Smooth muscle cell (in vitro differentiated cells): ENCODE measurements at regions not wholly inside any gene's neighbourhood (a gene's known extent, or its start where the extent isn't known, plus 50 kb on each side); places are given as distances from the start of the nearest gene placed in this dataset.

Experiments
- DNase-seq: peaks from one replicate; lab custom pipeline; 2025; ENCODE audit not compliant: unreplicated experiment; lab: John Stamatoyannopoulos, UW
- H2AFZ ChIP-seq: fragments of 200-600 bp; sonication (generic); 2 replicates; pipeline ENCODE4 v1.6.0; 2016; ENCODE audit warnings: antibody characterized with exemption, low read depth, mild to moderate bottlenecking
- H3F3A ChIP-seq: fragments of 200-600 bp; sonication (generic); 2 replicates; pipeline ENCODE4 v1.6.0; 2017; ENCODE audit warnings: antibody characterized with exemption, low read depth
- H3K27ac ChIP-seq: fragments of 200-600 bp; sonication (generic); 2 replicates; pipeline ENCODE4 v1.5.1; 2016; ENCODE audit warnings: low read depth, mild to moderate bottlenecking
- H3K27me3 ChIP-seq: fragments of 200-600 bp; sonication (generic); 2 replicates; pipeline ENCODE4 v1.6.1; 2016; ENCODE audit warnings: low read depth, mild to moderate bottlenecking
- H3K36me3 ChIP-seq: fragments of 200-600 bp; sonication (generic); 2 replicates; pipeline ENCODE4 v1.5.1; 2016; ENCODE audit warnings: low read depth
- H3K4me1 ChIP-seq: fragments of 200-600 bp; sonication (generic); 2 replicates; pipeline ENCODE4 v1.5.1; 2016; ENCODE audit warnings: low read depth
- H3K4me2 ChIP-seq: fragments of 200-600 bp; sonication (generic); 2 replicates; pipeline ENCODE4 v1.6.0; 2016; ENCODE audit warnings: mild to moderate bottlenecking
- H3K4me3 ChIP-seq: fragments of 200-600 bp; sonication (generic); 2 replicates; pipeline ENCODE4 v1.5.1; 2016; ENCODE audit warnings: mild to moderate bottlenecking
- H3K79me2 ChIP-seq: fragments of 200-600 bp; sonication (generic); 2 replicates; pipeline ENCODE4 v1.6.0; 2016; ENCODE audit warnings: low read depth, mild to moderate bottlenecking
- H3K9ac ChIP-seq: fragments of 200-600 bp; sonication (generic); 2 replicates; pipeline ENCODE4 v1.6.0; 2016; ENCODE audit warnings: low read depth
- H3K9me3 ChIP-seq: fragments of 200-600 bp; sonication (generic); replicated peaks from 2 replicates; pipeline ENCODE4 v1.5.1; 2016; ENCODE audit warnings: low read depth
- H4K20me1 ChIP-seq: fragments of 200-600 bp; sonication (generic); 2 replicates; pipeline ENCODE4 v1.6.0; 2016; ENCODE audit warnings: low read depth
- WGBS: methylation state at CpG from one replicate; pipeline ENCODE4 v1.1.7; 2016; ENCODE audit warnings: low lambda C conversion rate; 5-methylcytosine and 5-hydroxymethylcytosine counted together
- TF ChIP-seq, protein P1 (sequence below): fragments of 200-600 bp; sonication (generic); IDR thresholded peaks from 2 replicates; pipeline ENCODE4 v1.5.1; 2017; ENCODE audit warnings: borderline replicate concordance, mild to moderate bottlenecking, antibody characterized with exemption; ENCODE audit not compliant: insufficient read depth, poor library complexity, severe bottlenecking

DNA sequence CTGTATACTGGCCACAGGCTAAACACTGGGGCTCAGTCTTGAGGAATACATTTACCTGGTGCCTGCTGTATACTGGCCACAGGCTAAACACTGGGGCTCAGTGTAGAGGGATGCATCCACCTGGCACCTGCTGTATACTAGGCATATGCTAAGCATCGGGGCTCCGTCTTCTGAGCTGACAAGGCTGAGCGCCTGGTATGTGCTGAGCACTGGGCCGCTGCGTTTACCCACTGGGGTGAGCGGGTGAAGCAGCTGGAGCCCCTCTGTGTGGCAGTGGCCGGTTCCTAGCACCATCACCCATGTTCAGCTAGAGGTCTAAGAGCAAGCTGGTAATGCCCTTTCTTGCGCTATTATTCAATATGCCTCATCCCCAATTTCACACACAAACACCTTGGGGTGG lies 93.4 kb downstream of the ADRA2C start:
- H3K4me2 ChIP-seq, result no peak overlapping the region
- no peak for DNase-seq

GRCh38 chr4:3860061-3860912 lies 94.1 kb downstream of the ADRA2C start:
- H3K4me2 ChIP-seq, result no peak overlapping the region
- WGBS, result 89% methylated on average over 35 of the region's 35 CpGs

More for the DNA sequence above, 93.4 kb downstream of the ADRA2C start:
- no peak overlapping the region for H2AFZ ChIP-seq
- H3F3A ChIP-seq, result no peaks in the 10 kb centered on the region
- H3K4me3 ChIP-seq, result no peak overlapping the region
- no peaks in the 10 kb centered on the region for H3K79me2 ChIP-seq
- peaks cover 11% of the 10 kb centered on the region for H3K4me1 ChIP-seq
- no peak overlapping the region for H3K9ac ChIP-seq
- no peaks in the 10 kb centered on the region for H3K9me3 ChIP-seq
- H4K20me1 ChIP-seq, result no peaks in the 10 kb centered on the region
- H3K27me3 ChIP-seq, result peaks cover 14% of the 10 kb centered on the region
- 94% methylated on average over 8 of the region's 8 CpGs for WGBS
- no peaks in the 10 kb centered on the region for H3K36me3 ChIP-seq
- TF ChIP-seq, protein P1, sequence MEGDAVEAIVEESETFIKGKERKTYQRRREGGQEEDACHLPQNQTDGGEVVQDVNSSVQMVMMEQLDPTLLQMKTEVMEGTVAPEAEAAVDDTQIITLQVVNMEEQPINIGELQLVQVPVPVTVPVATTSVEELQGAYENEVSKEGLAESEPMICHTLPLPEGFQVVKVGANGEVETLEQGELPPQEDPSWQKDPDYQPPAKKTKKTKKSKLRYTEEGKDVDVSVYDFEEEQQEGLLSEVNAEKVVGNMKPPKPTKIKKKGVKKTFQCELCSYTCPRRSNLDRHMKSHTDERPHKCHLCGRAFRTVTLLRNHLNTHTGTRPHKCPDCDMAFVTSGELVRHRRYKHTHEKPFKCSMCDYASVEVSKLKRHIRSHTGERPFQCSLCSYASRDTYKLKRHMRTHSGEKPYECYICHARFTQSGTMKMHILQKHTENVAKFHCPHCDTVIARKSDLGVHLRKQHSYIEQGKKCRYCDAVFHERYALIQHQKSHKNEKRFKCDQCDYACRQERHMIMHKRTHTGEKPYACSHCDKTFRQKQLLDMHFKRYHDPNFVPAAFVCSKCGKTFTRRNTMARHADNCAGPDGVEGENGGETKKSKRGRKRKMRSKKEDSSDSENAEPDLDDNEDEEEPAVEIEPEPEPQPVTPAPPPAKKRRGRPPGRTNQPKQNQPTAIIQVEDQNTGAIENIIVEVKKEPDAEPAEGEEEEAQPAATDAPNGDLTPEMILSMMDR, result no peak
- H3K27ac ChIP-seq, result no peak overlapping the region

GRCh38 chr4:3860913-3861636 lies 94.9 kb downstream of the ADRA2C start:
- 89% methylated on average over 28 of the region's 28 CpGs for WGBS
- H2AFZ ChIP-seq, result no peak overlapping the region
- no peaks in the 10 kb centered on the region for H3K36me3 ChIP-seq
- TF ChIP-seq, protein P1, result no peak
- peaks cover 8% of the 10 kb centered on the region for H3K27me3 ChIP-seq
- H3K27ac ChIP-seq, result no peak overlapping the region
- H3K4me1 ChIP-seq, result peaks cover 11% of the 10 kb centered on the region
- no peak overlapping the region for H3K9ac ChIP-seq
- no peak for DNase-seq
- no peaks in the 10 kb centered on the region for H3K9me3 ChIP-seq
- H3K79me2 ChIP-seq, result no peaks in the 10 kb centered on the region
- H3K4me2 ChIP-seq, result no peak overlapping the region
- no peak overlapping the region for H3K4me3 ChIP-seq
- H3F3A ChIP-seq, result no peaks in the 10 kb centered on the region
- H4K20me1 ChIP-seq, result no peaks in the 10 kb centered on the region

More at GRCh38 chr4:3860061-3860912, 94.1 kb downstream of the ADRA2C start:
- no peaks in the 10 kb centered on the region for H3K9me3 ChIP-seq
- no peak for DNase-seq
- H3K36me3 ChIP-seq, result no peaks in the 10 kb centered on the region
- no peak overlapping the region for H3K4me3 ChIP-seq
- TF ChIP-seq, protein P1, result no peak
- H3K27me3 ChIP-seq, result peaks cover 8% of the 10 kb centered on the region
- peaks cover 11% of the 10 kb centered on the region for H3K4me1 ChIP-seq
- no peak overlapping the region for H3K27ac ChIP-seq
- no peaks in the 10 kb centered on the region for H4K20me1 ChIP-seq
- H2AFZ ChIP-seq, result no peak overlapping the region
- H3F3A ChIP-seq, result no peaks in the 10 kb centered on the region
- no peak overlapping the region for H3K9ac ChIP-seq
- no peaks in the 10 kb centered on the region for H3K79me2 ChIP-seq
